ENCODE measurements at regions not wholly inside any gene's neighbourhood (a gene's known extent, or its start where the extent isn't known, plus 50 kb on each side); places are given as distances from the start of the nearest gene placed in this dataset.
A peak's percentile ranks its signal among the peaks of the same experiment; 100 is the strongest.
"Not testable (repeated sequence)": the region's sequence is repeated elsewhere in the genome, so short reads cannot be mapped to it uniquely, and the experiment has no call there.

- DNase-seq (ENCODE audit: low read depth in 1 of 2, low spot score in 1 of 2) = no peak
Observed at GRCh38 chr3:14252321-14253021, 73.9 kb downstream of the LSM3 start.

DNA sequence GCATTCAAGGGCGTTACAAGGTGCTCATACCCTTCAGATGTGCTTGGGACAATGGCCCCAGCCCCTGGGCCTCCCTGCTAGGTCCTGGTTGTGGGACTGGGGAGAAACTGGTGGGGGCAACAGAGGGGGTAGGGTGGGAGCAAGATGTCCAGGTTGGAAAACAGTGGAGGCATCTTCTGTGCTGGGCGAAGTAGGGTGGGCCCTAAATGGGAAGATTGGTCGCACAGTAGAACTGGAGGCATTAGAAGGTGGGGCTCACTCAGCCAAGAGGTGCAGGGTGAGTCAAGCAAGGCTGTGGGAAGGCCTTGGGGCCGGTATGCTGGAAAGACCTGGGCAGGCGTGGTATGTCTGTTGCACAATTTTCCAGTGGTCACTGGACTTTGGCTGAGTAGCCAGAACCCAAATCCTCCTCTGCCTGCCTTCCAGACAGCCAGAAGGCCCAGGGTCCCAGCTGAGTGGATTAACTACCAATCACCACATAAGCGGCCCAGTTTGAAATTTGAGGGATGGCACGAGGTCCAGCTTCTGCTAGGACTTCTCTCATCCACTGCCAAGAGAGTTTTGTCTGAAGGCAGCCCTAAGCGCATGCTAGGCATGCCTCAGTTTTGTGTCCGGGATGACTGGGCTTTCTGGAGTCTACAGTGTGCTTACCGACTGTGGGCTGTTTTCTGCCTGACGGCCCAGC is 74.5 kb downstream of the LSM3 start:
- no peak for DNase-seq (ENCODE audit: low read depth in 1 of 2, low spot score in 1 of 2)

DNA sequence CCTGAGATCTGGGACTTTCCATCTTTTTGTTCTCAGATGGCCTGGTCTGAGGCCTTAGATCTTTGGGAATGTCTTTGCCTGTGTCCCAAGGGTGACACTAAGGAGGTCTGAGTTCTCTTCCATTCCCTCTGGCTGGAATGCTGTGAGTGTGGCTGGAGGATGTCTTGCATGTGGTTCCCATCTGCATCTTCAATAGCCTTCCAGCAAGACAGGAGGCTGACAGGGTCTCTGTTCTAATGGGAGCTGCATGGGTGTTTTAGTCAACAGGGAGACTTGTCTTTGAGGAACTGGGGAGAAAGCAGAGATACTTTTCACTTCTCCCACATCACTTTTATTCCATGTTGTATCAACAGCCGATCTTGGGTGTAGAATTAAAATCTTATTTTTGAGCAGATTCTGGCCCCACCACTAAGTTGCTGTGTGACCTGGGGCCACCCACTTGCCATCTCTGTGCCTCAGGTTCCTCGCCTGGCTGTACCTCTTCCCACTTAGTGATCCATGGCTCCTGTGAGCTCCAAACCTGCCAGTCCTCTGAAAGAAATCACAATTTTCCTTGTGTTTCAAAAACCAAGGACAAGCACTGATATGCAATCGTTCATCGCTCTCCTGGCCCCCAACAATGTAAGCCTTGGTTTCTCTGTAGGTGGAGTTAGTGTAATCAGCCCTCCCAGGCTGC is 75.2 kb downstream of the LSM3 start:
- no peak for DNase-seq (ENCODE audit: low read depth in 1 of 2, low spot score in 1 of 2)

DNA sequence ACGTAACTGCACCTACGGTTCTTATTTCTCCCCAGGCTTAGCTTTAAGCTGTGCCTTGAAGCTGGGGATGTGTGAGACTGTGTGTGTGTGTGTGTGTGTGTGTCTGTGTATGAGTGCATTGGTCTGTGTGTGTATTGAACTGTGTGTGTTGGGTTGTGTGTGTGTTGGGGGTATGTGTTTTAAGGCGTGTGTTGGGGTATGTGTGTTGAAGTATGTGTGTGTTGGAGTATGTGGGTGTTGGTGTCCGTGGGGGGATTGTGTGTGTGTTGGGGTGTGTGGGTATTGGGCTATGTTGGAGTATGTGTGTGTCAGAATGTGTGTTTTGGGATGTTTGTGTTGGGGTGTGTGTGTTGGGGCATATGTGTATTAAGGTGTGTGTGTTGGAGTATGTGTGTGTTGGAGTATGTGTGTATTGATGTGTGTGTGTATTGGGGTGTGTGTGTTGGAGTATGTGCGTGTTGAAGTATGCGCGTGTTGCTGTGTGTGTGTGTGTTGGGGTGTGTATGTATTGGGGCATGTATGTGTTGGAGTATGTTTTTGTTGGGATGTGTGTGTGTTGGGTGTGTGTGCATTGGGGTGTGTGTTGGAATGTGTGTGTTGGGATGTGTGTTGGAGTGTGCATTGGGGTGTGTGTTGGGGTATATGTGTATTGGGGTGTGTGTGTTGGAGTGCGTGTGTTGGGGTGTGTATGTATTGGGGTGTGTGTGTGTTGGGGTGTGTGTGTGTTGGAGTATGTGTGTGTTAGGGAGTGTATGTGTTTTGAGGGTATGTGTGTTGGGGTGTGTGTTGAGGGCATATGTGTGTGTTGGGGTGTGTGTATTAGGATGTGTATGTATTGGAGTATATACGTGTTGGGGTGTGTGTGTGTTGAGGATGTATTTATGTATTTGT is 76.4 kb downstream of the LSM3 start:
- no peak for DNase-seq (ENCODE audit: low read depth in 1 of 2, low spot score in 1 of 2)

- DNase-seq (ENCODE audit: low read depth in 1 of 2, low spot score in 1 of 2) = no peak
Observed at GRCh38 chr3:14256046-14256445, 77.4 kb downstream of the LSM3 start.

GRCh38 chr3:14256561-14257342 is 78.1 kb downstream of the LSM3 start:
- no peak for DNase-seq (ENCODE audit: low read depth in 1 of 2, low spot score in 1 of 2)

- no peak for DNase-seq (ENCODE audit: low read depth in 1 of 2, low spot score in 1 of 2)
Observed at GRCh38 chr3:14258906-14259904, 80.6 kb downstream of the LSM3 start.

DNA sequence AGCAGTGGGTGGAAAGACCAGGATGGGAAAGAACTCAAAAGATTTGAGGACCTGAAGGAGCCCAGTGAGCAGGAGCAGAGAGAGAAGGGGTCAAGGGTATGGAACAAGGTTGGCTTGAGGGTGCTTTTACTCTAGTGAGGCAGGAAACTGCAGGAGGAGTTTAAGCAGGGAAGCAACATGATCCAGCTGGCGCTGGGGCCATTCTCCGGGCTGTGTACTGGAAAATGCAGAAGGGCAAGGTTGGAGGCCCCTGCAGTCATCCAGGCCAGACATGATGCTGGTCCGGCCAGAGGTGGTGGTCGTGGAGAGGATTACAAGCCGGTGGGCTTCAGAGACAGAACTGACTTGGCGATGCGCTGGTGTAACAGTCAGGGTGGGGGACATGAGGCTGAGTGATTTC is 81.8 kb downstream of the LSM3 start:
- DNase-seq (ENCODE audit: low read depth in 1 of 2, low spot score in 1 of 2) = no peak

DNA sequence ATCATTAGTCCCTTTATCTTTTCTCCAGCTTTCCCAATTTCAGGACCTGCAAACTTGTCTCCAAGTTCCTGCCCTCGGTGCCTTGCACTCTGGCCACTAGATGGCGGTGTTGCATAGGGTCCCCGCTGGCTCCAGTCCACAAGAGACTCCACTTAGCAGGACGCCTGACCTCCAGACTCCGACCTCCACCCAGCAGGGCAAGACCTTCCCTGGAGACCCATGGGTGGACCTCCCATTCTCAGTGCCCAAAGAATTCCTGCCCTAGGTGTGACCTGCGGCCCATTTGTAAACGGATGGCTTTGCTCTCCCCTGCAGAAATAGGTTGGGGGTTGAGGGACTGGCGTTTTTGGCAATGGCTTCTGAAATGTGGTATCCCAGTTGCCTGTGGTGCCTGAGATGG is 82.6 kb downstream of the LSM3 start:
- peak; percentile 63 to 70 for DNase-seq (ENCODE audit: low read depth in 1 of 2, low spot score in 1 of 2)

DNA sequence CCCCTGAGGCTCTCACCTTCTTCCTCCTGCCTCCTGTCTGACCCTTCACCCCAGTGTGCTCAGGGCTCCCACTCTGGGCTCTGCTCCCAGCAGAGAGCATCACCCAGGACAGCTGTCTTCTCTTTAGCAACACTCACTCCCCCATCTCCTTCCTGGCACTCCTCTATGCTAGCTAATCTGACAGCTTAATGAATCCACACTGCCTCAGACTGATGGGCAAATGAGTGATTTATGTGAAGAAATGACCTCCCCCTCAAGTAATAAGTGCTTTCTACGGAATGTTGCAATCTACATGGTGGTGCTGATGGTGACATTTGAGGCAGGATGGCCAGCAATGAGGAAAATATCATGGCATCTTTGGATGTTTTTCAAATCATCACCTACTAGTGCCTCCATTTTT is 83.6 kb downstream of the LSM3 start:
- DNase-seq (ENCODE audit: low read depth in 1 of 2, low spot score in 1 of 2) = no peak

GRCh38 chr3:14262867-14263266 is 84.2 kb downstream of the LSM3 start:
- no peak for DNase-seq (ENCODE audit: low read depth in 1 of 2, low spot score in 1 of 2)

GRCh38 chr3:14263317-14264005 is 84.8 kb downstream of the LSM3 start:
- DNase-seq (ENCODE audit: low read depth in 1 of 2, low spot score in 1 of 2) = no peak

DNA sequence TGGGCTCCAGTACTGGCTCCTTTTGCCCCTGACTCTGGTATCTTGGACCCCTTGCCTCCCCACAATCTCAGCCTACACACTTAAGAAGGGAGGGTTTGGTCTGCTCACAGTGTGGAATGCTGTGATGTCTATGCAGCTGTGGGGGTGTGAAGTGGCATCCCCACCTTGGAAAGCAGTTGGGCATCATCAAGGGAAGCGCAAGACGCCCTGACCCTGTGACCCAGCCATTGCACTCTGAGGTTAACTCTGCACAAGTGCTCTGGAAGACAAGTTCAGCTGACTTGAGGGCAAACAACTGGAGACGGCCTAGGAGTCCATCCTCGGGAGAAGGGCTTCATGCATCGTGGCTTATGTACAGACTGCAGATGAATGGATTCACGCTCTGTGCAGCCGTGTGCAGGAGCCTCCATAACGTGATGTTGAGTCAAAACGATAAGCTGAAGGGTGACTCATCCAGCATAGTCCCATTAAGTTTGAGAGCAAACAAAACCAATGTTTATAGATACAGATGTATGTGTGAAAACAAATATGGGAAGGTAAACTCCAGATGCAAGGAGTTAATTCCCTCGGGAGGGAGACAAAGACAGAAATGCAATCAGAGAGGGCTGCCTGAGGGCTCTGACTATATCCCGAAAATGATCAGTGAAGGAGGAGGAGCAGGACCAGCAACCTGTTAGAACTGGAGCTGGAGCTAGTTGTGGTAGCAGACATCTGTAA is 86.8 kb downstream of the LSM3 start:
- DNase-seq (ENCODE audit: low read depth in 1 of 2, low spot score in 1 of 2) = no peak

DNA sequence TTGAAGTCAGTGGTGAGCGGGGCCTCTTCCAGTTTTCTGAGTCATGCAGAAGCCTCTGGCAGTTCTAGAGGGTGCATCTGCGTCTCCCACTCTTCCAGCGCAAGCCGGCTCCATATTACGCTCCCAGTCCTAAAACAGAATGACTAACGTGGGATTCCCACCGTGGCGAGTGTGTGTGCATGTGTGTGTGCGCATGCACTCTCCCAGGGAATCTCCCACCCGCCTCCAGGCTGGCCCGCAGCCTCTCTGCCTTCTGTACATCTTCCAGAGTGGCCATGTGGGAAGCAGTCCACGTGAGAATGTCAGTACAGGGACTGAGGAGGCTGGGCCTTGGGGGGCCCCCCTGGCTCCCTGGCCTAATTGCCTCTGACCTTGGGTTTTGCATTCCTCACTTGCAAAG is 87.7 kb downstream of the LSM3 start:
- no peak for DNase-seq (ENCODE audit: low read depth in 1 of 2, low spot score in 1 of 2)

- no peak for DNase-seq (ENCODE audit: low read depth in 1 of 2, low spot score in 1 of 2)
Observed at GRCh38 chr3:14267976-14268375, 89.4 kb downstream of the LSM3 start.

GRCh38 chr3:14268897-14269296 is 90.3 kb downstream of the LSM3 start:
- no peak for DNase-seq (ENCODE audit: low read depth in 1 of 2, low spot score in 1 of 2)

DNA sequence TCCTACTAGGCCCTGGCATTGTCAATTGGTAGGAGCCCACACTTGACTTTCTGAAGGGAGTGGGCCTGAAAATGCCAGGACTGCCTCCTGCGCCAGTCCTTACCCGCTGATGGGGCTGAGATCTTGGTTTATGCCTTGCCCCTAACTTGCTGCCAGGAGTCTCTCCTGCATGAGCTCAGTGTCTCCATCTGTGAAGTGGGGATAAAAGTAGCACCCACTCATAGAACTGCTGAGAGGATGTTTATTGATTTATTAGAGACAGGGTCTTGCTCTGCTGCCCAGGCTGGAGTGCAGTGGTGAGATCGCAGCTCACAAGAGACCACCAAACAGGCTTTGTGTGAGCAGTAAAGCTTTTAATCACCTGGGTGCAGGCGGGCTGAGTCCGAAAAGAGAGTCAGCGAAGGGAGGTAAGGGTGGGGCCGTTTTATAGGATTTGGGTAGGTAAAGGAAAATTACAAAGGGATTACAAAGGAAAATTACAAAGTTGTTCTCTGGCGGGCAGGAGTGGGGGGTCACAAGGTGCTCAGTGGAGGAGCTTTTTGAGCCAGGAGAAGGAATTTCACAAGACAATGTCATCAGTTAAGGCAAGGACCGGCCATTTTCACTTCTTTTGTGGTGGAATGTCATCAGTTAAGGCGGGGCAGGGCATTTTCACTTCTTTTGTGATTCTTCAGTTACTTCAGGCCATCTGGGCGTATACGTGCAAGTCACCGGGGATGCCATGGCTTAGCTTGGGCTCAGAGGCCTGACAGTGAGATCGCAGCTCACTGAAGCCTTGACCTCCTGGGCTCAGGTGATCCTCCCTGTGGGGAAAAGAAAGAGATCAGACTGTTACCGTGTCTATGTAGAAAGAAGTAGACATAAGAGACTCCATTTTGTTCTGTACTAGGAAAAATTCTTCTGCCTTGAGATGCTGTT is 93.7 kb downstream of the LSM3 start:
- not testable (repeated sequence) for DNase-seq (ENCODE audit: low read depth in 1 of 2, low spot score in 1 of 2)

Data from activated CD4-positive, alpha-beta T cell treated with anti-CD3 and anti-CD28 coated beads, Interleukin-2, amount 50 U/mL, for 24 hours (primary cell).